SIG-M5 treated with dmso at 0.1 percent for 504 hours (cell line): ENCODE measurements at regions not wholly inside any gene's neighbourhood (a gene's known extent, or its start where the extent isn't known, plus 50 kb on each side); places are given as distances from the start of the nearest gene placed in this dataset.
A peak's percentile ranks its signal among the peaks of the same experiment; 100 is the strongest.

Source experiments
- DNase-seq: peaks from one replicate; lab custom pipeline; 2025; ENCODE audit not compliant: unreplicated experiment; lab: John Stamatoyannopoulos, UW

GRCh38 chr3:170784406-170784805 is 85.6 kb downstream of the RPL22L1 start:
- no peak for DNase-seq

GRCh38 chr3:170780955-170781354 is 89.0 kb downstream of the RPL22L1 start:
- no peak for DNase-seq

- no peak for DNase-seq
Measured at GRCh38 chr3:170780471-170780870, 89.5 kb downstream of the RPL22L1 start.

- DNase-seq = no peak
Measured at GRCh38 chr3:170778240-170779217, 91.5 kb downstream of the RPL22L1 start.

- DNase-seq = no peak
Measured at GRCh38 chr3:170777564-170777926, 92.5 kb downstream of the RPL22L1 start.

GRCh38 chr3:170776887-170777563 is 93.0 kb downstream of the RPL22L1 start:
- no peak for DNase-seq

GRCh38 chr3:170773682-170774425 is 96.1 kb downstream of the RPL22L1 start:
- no peak for DNase-seq

GRCh38 chr3:170772175-170772574 is 97.8 kb downstream of the RPL22L1 start:
- DNase-seq = no peak

- DNase-seq = no peak
Measured at GRCh38 chr3:170768334-170768801, 101.6 kb downstream of the RPL22L1 start.

GRCh38 chr3:170767576-170767941 is 102.4 kb downstream of the RPL22L1 start:
- DNase-seq = no peak

GRCh38 chr3:170766823-170767575 is 103.0 kb downstream of the RPL22L1 start:
- peak; percentile 24 for DNase-seq

GRCh38 chr3:170766253-170766652 is 103.7 kb downstream of the RPL22L1 start:
- no peak for DNase-seq

GRCh38 chr3:170765419-170766078 is 104.4 kb downstream of the RPL22L1 start:
- no peak for DNase-seq

- no peak for DNase-seq
Measured at GRCh38 chr3:170764017-170764416, 106.0 kb downstream of the RPL22L1 start.

- no peak for DNase-seq
Measured at GRCh38 chr3:170762064-170762463, 107.9 kb downstream of the RPL22L1 start.

- DNase-seq = no peak
Measured at GRCh38 chr3:170761103-170761502, 108.9 kb downstream of the RPL22L1 start.

- DNase-seq = no peak
Measured at GRCh38 chr3:170760174-170760526, 109.8 kb downstream of the RPL22L1 start.

- no peak for DNase-seq
Measured at GRCh38 chr3:170759511-170760173, 110.4 kb downstream of the RPL22L1 start.

- no peak for DNase-seq
Measured at GRCh38 chr3:170757038-170757437, 113.0 kb downstream of the RPL22L1 start.

- DNase-seq = no peak
Measured at GRCh38 chr3:170754311-170754693, 115.7 kb downstream of the RPL22L1 start.
